Skin epidermis (tissue), 12 donors: ENCODE measurements at regions not wholly inside any gene's neighbourhood (a gene's known extent, or its start where the extent isn't known, plus 50 kb on each side); places are given as distances from the start of the nearest gene placed in this dataset.

Experiments used
- H3K27ac ChIP-seq, 21 experiments: fragments of 200-600 bp; sonication (generic) in 11 of 21; one replicate each; pipeline ENCODE4 v1.5.0; 2020; ENCODE audit warnings: mild to moderate bottlenecking in 3 of 21, inconsistent platforms in 2 of 21, moderate library complexity in 2 of 21
- H3K4me3 ChIP-seq, 7 experiments: fragments of 200-600 bp; sonication (generic) in 2 of 7; one replicate each; pipeline ENCODE4 v1.5.0; 2020; ENCODE audit warnings: inconsistent platforms in 2 of 7, mild to moderate bottlenecking in 2 of 7, moderate library complexity in 1 of 7

GRCh38 chr12:97308576-97309198 lies 153.9 kb upstream of the RMST start:
- H3K27ac ChIP-seq, result no peak overlapping the region
- no peak overlapping the region for H3K4me3 ChIP-seq

- no peak overlapping the region for H3K27ac ChIP-seq
- H3K4me3 ChIP-seq, result no peak overlapping the region
Measured at GRCh38 chr12:97309921-97310320, 152.7 kb upstream of the RMST start.

- H3K27ac ChIP-seq, result no peak overlapping the region
- H3K4me3 ChIP-seq, result no peak overlapping the region
Measured at GRCh38 chr12:97312570-97313135, 150.0 kb upstream of the RMST start.

- H3K4me3 ChIP-seq, result no peak overlapping the region
- H3K27ac ChIP-seq, result no peak overlapping the region
Measured at GRCh38 chr12:97313471-97314190, 149.0 kb upstream of the RMST start.

- Histone ChIP-seq H3K27ac (no peak overlapping the region), H3K4me3 (no peak overlapping the region)
Measured at GRCh38 chr12:97316321-97316720, 146.3 kb upstream of the RMST start.

- Histone ChIP-seq H3K4me3 (no peak overlapping the region), H3K27ac (no peak overlapping the region)
Measured at GRCh38 chr12:97321621-97322020, 141.0 kb upstream of the RMST start.

GRCh38 chr12:97322388-97322787 lies 140.2 kb upstream of the RMST start:
- H3K27ac ChIP-seq, result no peak overlapping the region
- H3K4me3 ChIP-seq, result no peak overlapping the region

GRCh38 chr12:97323154-97323553 lies 139.4 kb upstream of the RMST start:
- Histone ChIP-seq H3K27ac (no peak overlapping the region), H3K4me3 (no peak overlapping the region)

GRCh38 chr12:97324471-97324870 lies 138.1 kb upstream of the RMST start:
- H3K4me3 ChIP-seq, result no peak overlapping the region
- no peak overlapping the region for H3K27ac ChIP-seq

- Histone ChIP-seq H3K4me3 (no peak overlapping the region), H3K27ac (no peak overlapping the region)
Measured at GRCh38 chr12:97335115-97335514, 127.5 kb upstream of the RMST start.

GRCh38 chr12:97336900-97337751 lies 125.5 kb upstream of the RMST start:
- Histone ChIP-seq H3K27ac (no peak overlapping the region), H3K4me3 (no peak overlapping the region)

GRCh38 chr12:97342130-97342529 lies 120.5 kb upstream of the RMST start:
- no peak overlapping the region for H3K27ac ChIP-seq
- no peak overlapping the region for H3K4me3 ChIP-seq

- Histone ChIP-seq H3K27ac (no peak overlapping the region), H3K4me3 (no peak overlapping the region)
Measured at GRCh38 chr12:97347956-97348355, 114.6 kb upstream of the RMST start.

GRCh38 chr12:97358361-97358760 lies 104.2 kb upstream of the RMST start:
- no peak overlapping the region for H3K27ac ChIP-seq
- no peak overlapping the region for H3K4me3 ChIP-seq

GRCh38 chr12:97359021-97359690 lies 103.4 kb upstream of the RMST start:
- Histone ChIP-seq H3K4me3 (no peak overlapping the region), H3K27ac (no peak overlapping the region)

- Histone ChIP-seq H3K27ac (no peak overlapping the region), H3K4me3 (no peak overlapping the region)
Measured at GRCh38 chr12:97363693-97364092, 98.9 kb upstream of the RMST start.

- H3K27ac ChIP-seq, result no peak overlapping the region
- H3K4me3 ChIP-seq, result no peak overlapping the region
Measured at GRCh38 chr12:97368462-97369163, 94.0 kb upstream of the RMST start.

GRCh38 chr12:97375310-97375709 lies 87.3 kb upstream of the RMST start:
- Histone ChIP-seq H3K27ac (no peak overlapping the region), H3K4me3 (no peak overlapping the region)

- no peak overlapping the region for H3K27ac ChIP-seq
Measured at GRCh38 chr12:97380440-97380839, 82.2 kb upstream of the RMST start.

More at GRCh38 chr12:97380440-97380839, 82.2 kb upstream of the RMST start:
- no peak overlapping the region for H3K4me3 ChIP-seq
